ENCODE measurements at regions not wholly inside any gene's neighbourhood (a gene's known extent, or its start where the extent isn't known, plus 50 kb on each side); places are given as distances from the start of the nearest gene placed in this dataset.

DNA sequence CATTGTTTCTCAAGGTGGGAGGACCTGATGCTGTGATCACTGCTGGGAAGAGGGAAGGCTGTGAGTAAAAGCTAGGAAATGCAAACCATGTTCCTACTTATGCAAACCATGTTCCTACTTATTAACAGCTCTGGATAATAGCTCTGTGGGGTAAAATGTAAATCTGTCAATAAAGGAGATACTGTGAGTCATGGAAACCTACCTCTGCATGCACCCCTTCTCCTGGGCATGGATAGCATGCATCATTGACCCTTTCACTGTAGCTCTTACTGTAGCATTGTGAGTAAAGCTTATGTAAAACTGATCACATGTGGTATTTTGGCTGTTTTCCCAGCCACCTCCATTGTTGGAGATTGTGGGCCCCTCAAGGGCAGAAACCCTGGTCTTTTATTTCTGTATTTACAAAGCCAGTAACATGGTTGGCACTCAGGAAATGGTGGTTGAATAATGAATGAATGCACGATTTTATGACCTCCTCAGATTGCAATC is 253.7 kb downstream of the GRIN2B start:
- TF ChIP-seq, protein P1, sequence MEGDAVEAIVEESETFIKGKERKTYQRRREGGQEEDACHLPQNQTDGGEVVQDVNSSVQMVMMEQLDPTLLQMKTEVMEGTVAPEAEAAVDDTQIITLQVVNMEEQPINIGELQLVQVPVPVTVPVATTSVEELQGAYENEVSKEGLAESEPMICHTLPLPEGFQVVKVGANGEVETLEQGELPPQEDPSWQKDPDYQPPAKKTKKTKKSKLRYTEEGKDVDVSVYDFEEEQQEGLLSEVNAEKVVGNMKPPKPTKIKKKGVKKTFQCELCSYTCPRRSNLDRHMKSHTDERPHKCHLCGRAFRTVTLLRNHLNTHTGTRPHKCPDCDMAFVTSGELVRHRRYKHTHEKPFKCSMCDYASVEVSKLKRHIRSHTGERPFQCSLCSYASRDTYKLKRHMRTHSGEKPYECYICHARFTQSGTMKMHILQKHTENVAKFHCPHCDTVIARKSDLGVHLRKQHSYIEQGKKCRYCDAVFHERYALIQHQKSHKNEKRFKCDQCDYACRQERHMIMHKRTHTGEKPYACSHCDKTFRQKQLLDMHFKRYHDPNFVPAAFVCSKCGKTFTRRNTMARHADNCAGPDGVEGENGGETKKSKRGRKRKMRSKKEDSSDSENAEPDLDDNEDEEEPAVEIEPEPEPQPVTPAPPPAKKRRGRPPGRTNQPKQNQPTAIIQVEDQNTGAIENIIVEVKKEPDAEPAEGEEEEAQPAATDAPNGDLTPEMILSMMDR (IDR thresholded peaks at IDR 0.05; ENCODE audit: low read depth, low read length, missing input control) = no peak
- TF ChIP-seq YY1 (IDR thresholded peaks at IDR 0.05) (no peak), FOXA1 (IDR thresholded peaks at IDR 0.05) (no peak), TAF1 (conservative IDR thresholded peaks at IDR 0.05) (no peak), RAD21 (IDR thresholded peaks at IDR 0.05) (no peak), GABPA (IDR thresholded peaks at IDR 0.05 in 1 of 2, conservative IDR thresholded peaks at IDR 0.05 in 1 of 2) (no peak), JUND (IDR thresholded peaks at IDR 0.05) (no peak), HNF4G (IDR thresholded peaks at IDR 0.05) (no peak), EGR1 (IDR thresholded peaks at IDR 0.05; ENCODE audit: low read depth in 2 of 2) (no peak), SP1 (IDR thresholded peaks at IDR 0.05) (no peak)
- TF ChIP-seq, protein P2, sequence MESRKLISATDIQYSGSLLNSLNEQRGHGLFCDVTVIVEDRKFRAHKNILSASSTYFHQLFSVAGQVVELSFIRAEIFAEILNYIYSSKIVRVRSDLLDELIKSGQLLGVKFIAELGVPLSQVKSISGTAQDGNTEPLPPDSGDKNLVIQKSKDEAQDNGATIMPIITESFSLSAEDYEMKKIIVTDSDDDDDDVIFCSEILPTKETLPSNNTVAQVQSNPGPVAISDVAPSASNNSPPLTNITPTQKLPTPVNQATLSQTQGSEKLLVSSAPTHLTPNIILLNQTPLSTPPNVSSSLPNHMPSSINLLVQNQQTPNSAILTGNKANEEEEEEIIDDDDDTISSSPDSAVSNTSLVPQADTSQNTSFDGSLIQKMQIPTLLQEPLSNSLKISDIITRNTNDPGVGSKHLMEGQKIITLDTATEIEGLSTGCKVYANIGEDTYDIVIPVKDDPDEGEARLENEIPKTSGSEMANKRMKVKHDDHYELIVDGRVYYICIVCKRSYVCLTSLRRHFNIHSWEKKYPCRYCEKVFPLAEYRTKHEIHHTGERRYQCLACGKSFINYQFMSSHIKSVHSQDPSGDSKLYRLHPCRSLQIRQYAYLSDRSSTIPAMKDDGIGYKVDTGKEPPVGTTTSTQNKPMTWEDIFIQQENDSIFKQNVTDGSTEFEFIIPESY (IDR thresholded peaks at IDR 0.05) = no peak
- TF ChIP-seq, protein P3, sequence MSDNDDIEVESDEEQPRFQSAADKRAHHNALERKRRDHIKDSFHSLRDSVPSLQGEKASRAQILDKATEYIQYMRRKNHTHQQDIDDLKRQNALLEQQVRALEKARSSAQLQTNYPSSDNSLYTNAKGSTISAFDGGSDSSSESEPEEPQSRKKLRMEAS (IDR thresholded peaks at IDR 0.05) = no peak
- TF ChIP-seq, protein P4, sequence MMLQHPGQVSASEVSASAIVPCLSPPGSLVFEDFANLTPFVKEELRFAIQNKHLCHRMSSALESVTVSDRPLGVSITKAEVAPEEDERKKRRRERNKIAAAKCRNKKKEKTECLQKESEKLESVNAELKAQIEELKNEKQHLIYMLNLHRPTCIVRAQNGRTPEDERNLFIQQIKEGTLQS (IDR thresholded peaks at IDR 0.05) = no peak
- TF ChIP-seq, protein P5, sequence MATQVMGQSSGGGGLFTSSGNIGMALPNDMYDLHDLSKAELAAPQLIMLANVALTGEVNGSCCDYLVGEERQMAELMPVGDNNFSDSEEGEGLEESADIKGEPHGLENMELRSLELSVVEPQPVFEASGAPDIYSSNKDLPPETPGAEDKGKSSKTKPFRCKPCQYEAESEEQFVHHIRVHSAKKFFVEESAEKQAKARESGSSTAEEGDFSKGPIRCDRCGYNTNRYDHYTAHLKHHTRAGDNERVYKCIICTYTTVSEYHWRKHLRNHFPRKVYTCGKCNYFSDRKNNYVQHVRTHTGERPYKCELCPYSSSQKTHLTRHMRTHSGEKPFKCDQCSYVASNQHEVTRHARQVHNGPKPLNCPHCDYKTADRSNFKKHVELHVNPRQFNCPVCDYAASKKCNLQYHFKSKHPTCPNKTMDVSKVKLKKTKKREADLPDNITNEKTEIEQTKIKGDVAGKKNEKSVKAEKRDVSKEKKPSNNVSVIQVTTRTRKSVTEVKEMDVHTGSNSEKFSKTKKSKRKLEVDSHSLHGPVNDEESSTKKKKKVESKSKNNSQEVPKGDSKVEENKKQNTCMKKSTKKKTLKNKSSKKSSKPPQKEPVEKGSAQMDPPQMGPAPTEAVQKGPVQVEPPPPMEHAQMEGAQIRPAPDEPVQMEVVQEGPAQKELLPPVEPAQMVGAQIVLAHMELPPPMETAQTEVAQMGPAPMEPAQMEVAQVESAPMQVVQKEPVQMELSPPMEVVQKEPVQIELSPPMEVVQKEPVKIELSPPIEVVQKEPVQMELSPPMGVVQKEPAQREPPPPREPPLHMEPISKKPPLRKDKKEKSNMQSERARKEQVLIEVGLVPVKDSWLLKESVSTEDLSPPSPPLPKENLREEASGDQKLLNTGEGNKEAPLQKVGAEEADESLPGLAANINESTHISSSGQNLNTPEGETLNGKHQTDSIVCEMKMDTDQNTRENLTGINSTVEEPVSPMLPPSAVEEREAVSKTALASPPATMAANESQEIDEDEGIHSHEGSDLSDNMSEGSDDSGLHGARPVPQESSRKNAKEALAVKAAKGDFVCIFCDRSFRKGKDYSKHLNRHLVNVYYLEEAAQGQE (IDR thresholded peaks at IDR 0.05) = no peak

All from liver (tissue), 3 donors.